HepG2 (cell line): ENCODE measurements at regions not wholly inside any gene's neighbourhood (a gene's known extent, or its start where the extent isn't known, plus 50 kb on each side); places are given as distances from the start of the nearest gene placed in this dataset.

Experiments used
- ATAC-seq: fragments of 200-7000 bp; cut with Tn5 transposase; 3 replicates; pipeline ENCODE4 v1.9.1; 2020; ENCODE audit warnings: mild to moderate bottlenecking, moderate library complexity
- BruUV-seq: library from RNA; stranded (reverse); fragments of 400-500 nt; replicated peaks from 2 replicates; lab custom pipeline; 2021; lab: Mats Ljungman, UMichigan
- CTCF ChIA-PET: fragments of 300-600 bp; formaldehyde crosslinking; extraction: SDS; loops from one replicate; lab custom pipeline; 2021; ENCODE audit warnings: low total read pairs, inconsistent platforms, low intra/inter-chr PET ratio; lab: Yijun Ruan, JAX
- POLR2A ChIA-PET: fragments of 350-600 bp; sonication (Branson Sonifier 250); formaldehyde crosslinking; loops from one replicate; lab custom pipeline; 2020; ENCODE audit warnings: antibody characterized with exemption, inconsistent platforms; lab: Yijun Ruan, JAX
- DNase-seq: peaks from one replicate; pipeline ENCODE4 v3.0.0-alpha.2; 2015; ENCODE audit warnings: low spot score
- FAIRE-seq: peaks from 3 replicates; lab custom pipeline; 2011; peaks lifted over from hg19 to GRCh38; lab: Jason Lieb, UNC
- H2AFZ ChIP-seq: one replicate; pipeline ENCODE4 v1.6.1; 2011; ENCODE audit warnings: low read length, inconsistent platforms
- H3K27ac ChIP-seq: fragments of 300-600 bp; 3 replicates; pipeline ENCODE4 v1.8.0; 2011; ENCODE audit warnings: mixed run types, mild to moderate bottlenecking, mixed read lengths, low read length, inconsistent platforms; ENCODE audit not compliant: insufficient read depth; ENCODE audit errors: extremely low read length
- H3K27me3 ChIP-seq, 2 experiments: fragments of 200-600 bp in 1 of 2; 2 replicates in 1 of 2; 3 replicates in 1 of 2; pipeline versions ENCODE4 v1.6.0 to v1.8.0; 2011; ENCODE audit warnings: low read length in 2 of 2, mild to moderate bottlenecking in 2 of 2, moderate library complexity in 2 of 2, inconsistent platforms in 1 of 2; ENCODE audit not compliant: insufficient read depth in 2 of 2, control insufficient read depth in 1 of 2
- H3K36me3 ChIP-seq, 2 experiments: fragments of 200-600 bp in 1 of 2; replicated peaks in 1 of 2; 2 replicates in 1 of 2; 3 replicates in 1 of 2; pipeline versions ENCODE4 v1.5.1 to v1.8.0; 2011; ENCODE audit warnings: low read length in 2 of 2, inconsistent platforms in 1 of 2; ENCODE audit not compliant: insufficient read depth in 2 of 2, control insufficient read depth in 1 of 2
- H3K4me1 ChIP-seq: 2 replicates; pipeline ENCODE4 v1.5.1; 2012; ENCODE audit warnings: low read length, inconsistent platforms; ENCODE audit not compliant: insufficient read depth
- H3K4me2 ChIP-seq: 2 replicates; pipeline ENCODE4 v1.6.0; 2011; ENCODE audit warnings: low read depth, low read length, inconsistent platforms
- H3K4me3 ChIP-seq, 3 experiments: fragments of 200-600 bp in 1 of 3; sonication (generic), shearing (Covaris generic) in 1 of 3; replicated peaks in 1 of 3; 2 replicates each; pipeline ENCODE4 v1.5.1; 2011 to 2016; ENCODE audit warnings: low read length in 3 of 3, inconsistent platforms in 2 of 3, low read depth in 2 of 3, mild to moderate bottlenecking in 2 of 3, control low read depth in 1 of 3, mixed read lengths in 1 of 3; ENCODE audit not compliant: insufficient read depth in 1 of 3
- H3K79me2 ChIP-seq: one replicate; pipeline ENCODE4 v1.6.1; 2011; ENCODE audit warnings: low read length, inconsistent platforms; ENCODE audit not compliant: insufficient read depth
- H3K9ac ChIP-seq: 2 replicates; pipeline ENCODE4 v1.6.0; 2011; ENCODE audit warnings: mild to moderate bottlenecking, low read depth, low read length, inconsistent platforms; ENCODE audit not compliant: insufficient read depth
- H3K9me3 ChIP-seq: 2 replicates; pipeline ENCODE4 v1.5.1; 2012; ENCODE audit warnings: mild to moderate bottlenecking, low read length
- H4K20me1 ChIP-seq: 2 replicates; pipeline ENCODE4 v1.6.0; 2011; ENCODE audit warnings: inconsistent platforms, mild to moderate bottlenecking, low read length, moderate library complexity; ENCODE audit not compliant: insufficient read depth
- ATF7-NPFF ChIP-seq: sonication (generic); formaldehyde crosslinking; IDR thresholded peaks from 2 replicates; pipeline ENCODE4 v1.8.1; 2023; ENCODE audit warnings: mild to moderate bottlenecking, low read depth, missing genetic modification reagents, moderate library complexity
- KDM1A ChIP-seq: IDR thresholded peaks from 2 replicates; pipeline ENCODE4 v1.6.1; 2016; ENCODE audit warnings: missing compliant biosample characterization
- LRRFIP1 ChIP-seq: sonication (generic); formaldehyde crosslinking; conservative IDR thresholded peaks from 2 replicates; pipeline ENCODE4 v1.4.0; 2020; ENCODE audit warnings: missing genetic modification reagents
- NR2F1 ChIP-seq, 2 experiments: fragments of 450-650 bp in 1 of 2; formaldehyde crosslinking in 1 of 2; IDR thresholded peaks; 2 replicates each; pipeline versions ENCODE4 v1.5.0 to v1.6.1; 2016 to 2020; ENCODE audit warnings: mild to moderate bottlenecking in 1 of 2, missing compliant biosample characterization in 1 of 2, missing genetic modification reagents in 1 of 2, moderate library complexity in 1 of 2
- SIN3B ChIP-seq: fragments of 150-350 bp; IDR thresholded peaks from 2 replicates; pipeline ENCODE4 v1.6.1; 2014; ENCODE audit warnings: low read length
- SNAPC5 ChIP-seq: sonication (generic); formaldehyde crosslinking; IDR thresholded peaks from 2 replicates; pipeline ENCODE4 v1.8.1; 2023; ENCODE audit warnings: mild to moderate bottlenecking, missing genetic modification reagents, borderline replicate concordance
- ZNF121 ChIP-seq: sonication (generic); formaldehyde crosslinking; IDR thresholded peaks from 2 replicates; pipeline ENCODE4 v1.5.0; 2020; ENCODE audit warnings: mild to moderate bottlenecking, missing genetic modification reagents
- ZNF550 ChIP-seq: sonication (generic); formaldehyde crosslinking; IDR thresholded peaks from 2 replicates; pipeline ENCODE4 v1.4.0; 2020; ENCODE audit warnings: mild to moderate bottlenecking, missing genetic modification reagents, borderline replicate concordance
- WGBS: methylation state at CpG from one replicate; pipeline ENCODE4 v1.1.6; 2017; ENCODE audit warnings: low lambda C conversion rate; 5-methylcytosine and 5-hydroxymethylcytosine counted together
- in situ Hi-C: cut with HindIII; loops from 2 replicates; pipeline ENCODE4 v1.10.0; 2017; ENCODE audit warnings: low pct_unique_long_range_greater_than_20kb; ENCODE audit not compliant: extremely low pct_ligation_motif_present
- intact Hi-C: fragments of 100-400 bp; cut with micrococcal nuclease; formaldehyde crosslinking; loops from one replicate; pipeline ENCODE4 v1.10.0; 2022; ENCODE audit not compliant: unreplicated experiment

DNA sequence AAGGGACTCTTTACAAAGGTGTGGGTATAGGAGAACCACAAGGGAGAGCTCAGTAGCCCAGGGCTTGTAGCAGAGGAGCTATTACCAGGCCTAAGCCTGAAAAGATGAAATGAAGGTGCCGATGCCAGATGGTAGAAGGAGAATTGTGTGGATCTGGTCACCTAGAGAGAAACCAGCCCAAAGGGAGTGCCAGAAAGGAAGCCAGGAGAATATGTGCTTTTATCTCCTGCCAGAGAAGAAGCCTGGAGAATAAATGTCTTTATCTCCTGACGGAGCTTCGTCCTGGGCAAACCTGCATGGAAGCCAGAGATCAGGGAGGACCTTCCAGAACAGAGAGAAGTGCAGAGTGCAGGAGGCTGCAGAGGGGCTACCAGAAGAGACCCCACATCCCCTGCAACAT lies 142.6 kb downstream of the MED10 start:
- no peak overlapping the region for H3K4me3 ChIP-seq
- H3K4me2 ChIP-seq = no peak overlapping the region
- no peak overlapping the region for H3K9ac ChIP-seq
- no peak overlapping the region for H3K27ac ChIP-seq
- in situ Hi-C loops = no loop called here
- WGBS = 67% methylated on average over 3 of the region's 3 CpGs
- no peaks in the 10 kb centered on the region for H3K9me3 ChIP-seq
- no TSS peak for BruUV-seq
- CTCF ChIA-PET = no interaction called here
- H3K27me3 ChIP-seq = 0 out of 5 replicates have a peak, but pooled peaks cover 0 to 2% of the 10 kb centered on the region in 2 experiments
- H4K20me1 ChIP-seq = no peaks in the 10 kb centered on the region
- H3K4me1 ChIP-seq = no peaks in the 10 kb centered on the region
- ATAC-seq = no peak
- intact Hi-C loops = no loop called here
- POLR2A ChIA-PET = no interaction called here
- no peak for FAIRE-seq
- H3K36me3 ChIP-seq = no peaks in the 10 kb centered on the region
- H2AFZ ChIP-seq = no peak overlapping the region
- no peaks in the 10 kb centered on the region for H3K79me2 ChIP-seq
- no peak for DNase-seq
- TF ChIP-seq ZNF550 (no peak), KDM1A (CRISPR knock-in tag) (no peak), ZNF121 (CRISPR knock-in tag) (no peak), SNAPC5 (CRISPR knock-in tag) (no peak), ATF7-NPFF (CRISPR knock-in tag) (no peak), SIN3B (no peak), NR2F1 (CRISPR knock-in tag; IDR thresholded peaks at IDR 0.05) (no peak), LRRFIP1 (CRISPR knock-in tag) (no peak)
- TF ChIP-seq, all 625 proteins: peak for 0
